ENCODE measurements at regions not wholly inside any gene's neighbourhood (a gene's known extent, or its start where the extent isn't known, plus 50 kb on each side); places are given as distances from the start of the nearest gene placed in this dataset.

GRCh38 chr5:174668349-174668748 is 56.0 kb upstream of the MSX2 start:
- no peak for DNase-seq
